Ishikawa (cell line): ENCODE measurements at regions not wholly inside any gene's neighbourhood (a gene's known extent, or its start where the extent isn't known, plus 50 kb on each side); places are given as distances from the start of the nearest gene placed in this dataset.

ENCODE experiments used
- CREB1 ChIP-seq: IDR thresholded peaks from 2 replicates; pipeline ENCODE4 v1.6.1; 2012; ENCODE audit warnings: low read depth
- EP300 ChIP-seq: IDR thresholded peaks from 2 replicates; pipeline ENCODE4 v1.6.1; 2012; ENCODE audit warnings: borderline replicate concordance
- FOXM1 ChIP-seq: IDR thresholded peaks from 2 replicates; pipeline ENCODE4 v1.6.1; 2012; ENCODE audit warnings: low read depth, borderline replicate concordance
- RAD21 ChIP-seq: IDR thresholded peaks from 2 replicates; pipeline ENCODE4 v1.6.1; 2012; ENCODE audit warnings: low read depth
- TAF1 ChIP-seq: IDR thresholded peaks from 2 replicates; pipeline ENCODE4 v1.6.1; 2012; ENCODE audit warnings: low read depth, mild to moderate bottlenecking
- USF1 ChIP-seq: IDR thresholded peaks from 2 replicates; pipeline ENCODE4 v1.6.1; 2012

- no peak for TF ChIP-seq FOXM1
- TF ChIP-seq TAF1, result no peak
- no peak for TF ChIP-seq EP300
- no peak for TF ChIP-seq USF1
- TF ChIP-seq RAD21, result no peak
- TF ChIP-seq CREB1, result no peak
Observed at GRCh38 chr1:76807543-76808260, 59.6 kb upstream of the ST6GALNAC5 start.
